Common myeloid progenitor, CD34-positive (primary cell): ENCODE measurements at regions not wholly inside any gene's neighbourhood (a gene's known extent, or its start where the extent isn't known, plus 50 kb on each side); places are given as distances from the start of the nearest gene placed in this dataset.

ENCODE experiments used
- CTCF ChIA-PET: fragments of 350-600 bp; sonication (Branson Sonifier 250); formaldehyde crosslinking; loops from one replicate; lab custom pipeline; 2021; ENCODE audit warnings: antibody characterized with exemption; lab: Charles Lee
- POLR2A ChIA-PET: fragments of 350-600 bp; sonication (Branson Sonifier 250); formaldehyde crosslinking; loops from one replicate; lab custom pipeline; 2021; ENCODE audit warnings: antibody characterized with exemption; lab: Charles Lee
- DNase-seq, 3 donors: peaks; one replicate each; pipeline versions ENCODE4 v3.0.0 to v3.0.0-alpha.2; 2013
- H3K27ac ChIP-seq, 2 experiments: 1 replicate in 1 of 2; 2 replicates in 1 of 2; pipeline ENCODE4 v1.7.0; 2013; ENCODE audit warnings: inconsistent platforms in 2 of 2, low read length in 2 of 2, mild to moderate bottlenecking in 2 of 2, low read depth in 1 of 2, moderate library complexity in 1 of 2; ENCODE audit not compliant: severe bottlenecking in 2 of 2, insufficient read depth in 1 of 2, poor library complexity in 1 of 2
- H3K27me3 ChIP-seq, 5 experiments: replicated peaks in 2 of 5; 1 replicate in 3 of 5; 2 replicates in 2 of 5; pipeline versions ENCODE4 v1.6.1 to v1.7.0; 2013; ENCODE audit warnings: low read length in 4 of 5, mild to moderate bottlenecking in 2 of 5, moderate library complexity in 2 of 5, inconsistent platforms in 1 of 5; ENCODE audit not compliant: insufficient read depth in 5 of 5, control insufficient read depth in 4 of 5
- H3K36me3 ChIP-seq, 4 experiments: 1 replicate in 2 of 4; 2 replicates in 2 of 4; pipeline versions ENCODE4 v1.6.1 to v1.7.0; 2013; ENCODE audit warnings: low read length in 3 of 4, control low read depth in 1 of 4, mild to moderate bottlenecking in 1 of 4; ENCODE audit not compliant: control insufficient read depth in 4 of 4, insufficient read depth in 4 of 4
- H3K4me1 ChIP-seq, 4 experiments: 1 replicate in 3 of 4; 2 replicates in 1 of 4; pipeline versions ENCODE4 v1.6.1 to v1.7.1; 2013; ENCODE audit warnings: low read length in 3 of 4, mild to moderate bottlenecking in 3 of 4, control low read depth in 1 of 4, inconsistent platforms in 1 of 4, moderate library complexity in 1 of 4; ENCODE audit not compliant: control insufficient read depth in 4 of 4, insufficient read depth in 4 of 4; ENCODE audit errors: control extremely low read depth in 1 of 4
- H3K4me3 ChIP-seq, 7 experiments: 1 replicate in 4 of 7; 2 replicates in 3 of 7; pipeline versions ENCODE4 v1.5.1 to v1.7.0; 2013; ENCODE audit warnings: mild to moderate bottlenecking in 7 of 7, low read length in 6 of 7, moderate library complexity in 6 of 7, inconsistent platforms in 2 of 7, low read depth in 2 of 7, control low read depth in 1 of 7; ENCODE audit not compliant: insufficient read depth in 4 of 7, control insufficient read depth in 1 of 7; ENCODE audit errors: extremely low read depth in 1 of 7
- H3K9me3 ChIP-seq, 5 experiments: 1 replicate in 4 of 5; 2 replicates in 1 of 5; pipeline versions ENCODE4 v1.6.1 to v1.7.1; 2013; ENCODE audit warnings: low read length in 4 of 5, mild to moderate bottlenecking in 2 of 5, inconsistent platforms in 1 of 5, low read depth in 1 of 5, moderate library complexity in 1 of 5; ENCODE audit not compliant: control insufficient read depth in 4 of 5, insufficient read depth in 2 of 5; ENCODE audit errors: control extremely low read depth in 1 of 5
- WGBS: methylation state at CpG from one replicate; pipeline ENCODE4 v1.1.5; 2013; ENCODE audit not compliant: insufficient coverage; 5-methylcytosine and 5-hydroxymethylcytosine counted together

DNA sequence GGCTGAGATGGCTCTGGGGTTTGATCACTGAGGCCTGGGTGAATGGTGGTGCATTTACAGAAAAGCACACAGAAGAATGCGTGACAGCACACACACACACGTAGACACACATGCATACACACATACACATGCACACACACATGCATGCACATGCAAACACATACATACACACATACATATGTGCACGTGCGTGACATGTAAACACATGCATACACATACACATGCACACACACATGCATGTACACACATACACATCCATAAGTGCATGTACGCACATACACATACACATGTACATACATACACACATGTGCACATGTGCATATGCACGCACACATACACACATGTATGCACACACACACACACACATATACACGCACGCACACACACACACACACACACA, 108.4 kb downstream of the AIPL1 start:
- DNase-seq = no peak
- ChIA-PET POLR2A (interaction anchor here (0.5 to 0.6 kb wide), 2 partner anchors 93 to 97 kb away, joined by 3 read pairs; no protein-coding TSS in a partner anchor), CTCF (no interaction called here)
- 55% methylated on average over 5 of the region's 8 CpGs for WGBS
- peaks cover 0 to 5% (median 2%) of the 10 kb centered on the region in 4 experiments for H3K4me1 ChIP-seq
- H3K27me3 ChIP-seq = peaks cover 0 to 4% (median 0%) of the 10 kb centered on the region in 5 experiments
- no peaks in the 10 kb centered on the region for H3K9me3 ChIP-seq
- no peak overlapping the region for H3K27ac ChIP-seq
- H3K36me3 ChIP-seq = no peaks in the 10 kb centered on the region
- H3K4me3 ChIP-seq = no peak overlapping the region

DNA sequence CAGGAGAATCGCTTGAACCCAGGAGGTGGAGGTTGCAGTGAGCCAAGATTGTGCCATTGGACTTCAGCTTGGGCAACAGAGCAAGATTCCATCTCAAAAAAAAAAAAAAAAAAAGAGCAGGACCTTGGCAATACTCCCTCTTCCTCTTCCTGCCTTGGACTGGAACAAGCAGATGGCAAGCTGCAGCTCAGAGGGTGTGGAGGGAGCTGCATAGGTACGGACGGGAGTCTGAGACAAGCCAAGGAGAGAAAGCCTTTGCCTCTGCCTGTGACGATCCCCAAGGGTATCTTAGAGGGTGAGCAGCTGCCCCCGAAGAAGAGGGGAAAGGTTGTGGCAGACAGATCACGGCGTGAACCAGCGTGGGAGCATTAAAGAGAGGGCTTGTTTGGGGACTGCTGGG, 109.2 kb downstream of the AIPL1 start:
- Histone ChIP-seq H3K36me3 (no peaks in the 10 kb centered on the region), H3K4me3 (no peak overlapping the region), H3K27me3 (peaks cover 0 to 4% (median 0%) of the 10 kb centered on the region in 5 experiments), H3K9me3 (no peaks in the 10 kb centered on the region), H3K4me1 (peaks cover 0 to 5% (median 2%) of the 10 kb centered on the region in 4 experiments), H3K27ac (no peak overlapping the region)
- CTCF ChIA-PET = no interaction called here
- WGBS = 90% methylated on average over 7 of the region's 8 CpGs
- POLR2A ChIA-PET = interaction anchor here (0.6 kb wide), 1 partner anchor 92 kb away, joined by 3 read pairs; no protein-coding TSS in a partner anchor
- DNase-seq = no peak

DNA sequence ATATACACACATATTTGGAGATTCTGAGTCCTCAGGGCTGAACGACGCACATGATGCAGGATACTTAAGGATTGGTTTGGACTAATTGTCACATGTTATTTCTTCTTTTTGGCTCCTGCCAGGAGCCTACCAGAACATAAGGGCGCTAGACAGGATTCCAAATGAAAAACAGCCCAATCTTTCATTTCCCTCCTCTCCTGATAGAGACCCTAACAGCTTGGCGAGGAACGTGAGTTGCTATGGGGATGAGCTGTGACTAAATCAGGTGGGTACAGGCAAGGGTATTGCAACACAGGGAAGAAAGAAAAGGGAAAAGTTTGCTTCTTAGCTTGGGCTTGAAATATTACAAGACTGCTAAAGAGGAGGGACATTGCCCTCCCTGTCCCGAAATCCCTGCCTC, 109.9 kb downstream of the AIPL1 start:
- Histone ChIP-seq H3K4me1 (peaks cover 0 to 5% (median 2%) of the 10 kb centered on the region in 4 experiments), H3K27me3 (peaks cover 0 to 4% (median 0%) of the 10 kb centered on the region in 5 experiments), H3K27ac (no peak overlapping the region), H3K9me3 (no peaks in the 10 kb centered on the region), H3K4me3 (no peak overlapping the region), H3K36me3 (no peaks in the 10 kb centered on the region)
- no peak for DNase-seq
- ChIA-PET POLR2A (no interaction called here), CTCF (no interaction called here)
- no CpG with 5 or more reads among the region's 6 CpGs for WGBS

DNA sequence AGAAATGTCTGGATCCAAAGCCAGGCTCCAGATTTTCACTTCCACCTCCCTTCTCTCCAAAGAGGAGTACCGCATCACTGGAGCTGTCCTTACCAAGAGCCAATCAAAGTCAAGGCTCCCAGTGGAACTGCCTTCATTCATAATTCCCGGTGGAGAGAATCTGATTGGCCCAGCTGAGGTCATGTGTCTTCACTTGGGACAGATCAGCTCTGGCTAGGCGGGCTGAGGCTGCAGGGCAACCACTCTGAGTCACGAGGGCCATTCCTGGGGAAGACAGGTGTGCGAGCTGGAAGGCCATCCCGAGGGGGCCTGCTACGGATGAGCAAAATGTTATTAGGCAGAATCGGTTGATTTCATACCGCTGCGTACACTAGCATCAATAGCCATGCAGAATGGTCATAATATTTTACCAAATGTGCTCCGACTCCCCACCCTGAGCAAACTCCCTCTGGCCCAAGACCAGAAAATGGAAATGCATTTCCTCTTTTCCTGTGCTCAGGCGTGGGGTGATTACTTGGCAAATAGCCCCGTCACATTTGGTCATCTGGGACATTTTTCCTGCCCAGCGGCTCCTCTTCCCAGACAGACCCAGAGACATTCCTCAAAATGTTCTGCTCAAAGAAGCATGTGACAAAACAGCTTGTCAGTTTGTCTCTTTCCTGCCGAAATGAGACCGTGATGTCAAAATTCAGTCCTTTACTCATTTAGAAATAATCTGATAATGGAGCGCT, 111.1 kb downstream of the AIPL1 start:
- peaks cover 0 to 4% (median 0%) of the 10 kb centered on the region in 5 experiments for H3K27me3 ChIP-seq
- POLR2A ChIA-PET = no interaction called here
- CTCF ChIA-PET = no interaction called here
- H3K27ac ChIP-seq = no peak overlapping the region
- H3K9me3 ChIP-seq = no peaks in the 10 kb centered on the region
- WGBS = 90% methylated on average over 14 of the region's 17 CpGs
- no peak for DNase-seq
- H3K4me3 ChIP-seq = no peak overlapping the region
- H3K4me1 ChIP-seq = peaks cover 0 to 5% (median 2%) of the 10 kb centered on the region in 4 experiments
- no peaks in the 10 kb centered on the region for H3K36me3 ChIP-seq

DNA sequence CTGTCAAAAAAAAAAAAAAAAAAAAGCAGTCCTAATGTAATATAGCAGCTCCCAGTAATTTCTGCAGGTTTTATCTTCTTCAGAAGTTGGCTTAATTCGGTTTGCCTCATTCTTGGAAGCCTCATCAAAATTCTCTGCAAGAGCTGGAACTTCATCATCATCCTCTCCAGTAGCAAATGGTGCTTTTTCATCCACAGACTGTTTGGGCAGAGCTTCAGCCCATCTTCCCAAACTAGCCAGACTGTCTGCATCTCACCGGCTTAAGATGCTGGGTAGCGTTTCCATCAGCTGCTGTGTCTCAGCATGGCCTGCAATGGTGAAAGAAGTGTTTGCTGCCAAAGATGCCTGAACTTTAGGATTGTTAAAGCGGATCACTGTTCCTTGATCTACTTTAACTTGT, 112.6 kb downstream of the AIPL1 start:
- Histone ChIP-seq H3K9me3 (no peaks in the 10 kb centered on the region), H3K27me3 (peaks cover 0 to 4% (median 0%) of the 10 kb centered on the region in 5 experiments), H3K4me3 (no peak overlapping the region), H3K4me1 (peaks cover 0 to 5% (median 1%) of the 10 kb centered on the region in 4 experiments), H3K36me3 (no peaks in the 10 kb centered on the region), H3K27ac (no peak overlapping the region)
- ChIA-PET POLR2A (no interaction called here), CTCF (no interaction called here)
- WGBS = 97% methylated on average over 4 of the region's 4 CpGs
- no peak for DNase-seq

DNA sequence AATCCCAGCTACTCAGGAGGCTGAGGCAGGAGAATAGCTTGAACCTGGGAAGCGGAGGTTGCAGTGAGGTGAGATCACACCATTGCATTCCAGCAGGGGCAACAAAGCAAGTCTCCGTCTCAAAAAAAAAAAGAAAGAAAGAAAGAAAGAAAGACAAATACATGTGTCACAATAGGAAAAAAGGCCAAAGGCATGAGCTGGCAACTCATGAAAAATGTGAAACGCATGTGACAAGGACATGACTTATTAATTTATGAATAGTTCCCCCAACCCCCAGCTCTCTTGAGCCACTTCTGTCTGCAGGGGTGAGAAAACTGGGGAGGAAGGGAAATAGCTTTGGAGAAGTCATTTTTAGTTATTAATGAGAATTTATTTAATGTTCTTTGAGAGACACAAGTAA, 120.6 kb downstream of the AIPL1 start:
- no peaks in the 10 kb centered on the region for H3K9me3 ChIP-seq
- peaks cover 0 to 8% (median 0%) of the 10 kb centered on the region in 5 experiments for H3K27me3 ChIP-seq
- H3K27ac ChIP-seq = no peak overlapping the region
- no peak overlapping the region for H3K4me3 ChIP-seq
- no peaks in the 10 kb centered on the region for H3K4me1 ChIP-seq
- ChIA-PET POLR2A (no interaction called here), CTCF (no interaction called here)
- no peaks in the 10 kb centered on the region for H3K36me3 ChIP-seq
- WGBS = 79% methylated on average over 2 of the region's 3 CpGs
- no peak for DNase-seq

DNA sequence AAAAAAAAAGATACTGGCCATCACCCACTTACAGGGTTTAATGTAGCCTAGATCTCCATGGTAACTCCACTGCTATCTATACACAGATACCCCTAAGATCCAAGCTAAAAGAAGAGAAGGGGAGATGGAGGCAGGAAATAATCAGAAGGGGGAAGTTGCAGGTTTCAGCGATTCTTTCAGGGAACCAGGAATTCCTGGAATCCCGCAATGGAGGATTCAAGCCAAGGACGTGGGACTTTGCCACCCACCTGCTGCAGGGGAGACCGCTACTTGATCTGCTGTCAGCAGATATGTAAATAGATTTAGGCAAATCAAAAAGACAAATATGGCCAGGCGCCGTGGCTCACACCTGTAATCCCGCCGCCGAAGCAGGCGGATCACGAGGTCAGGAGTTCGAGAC, 121.1 kb downstream of the AIPL1 start:
- 80% methylated on average over 8 of the region's 12 CpGs for WGBS
- no peak for DNase-seq
- CTCF ChIA-PET = no interaction called here

More for the DNA sequence above, 121.1 kb downstream of the AIPL1 start:
- H3K27me3 ChIP-seq = peaks cover 0 to 7% (median 0%) of the 10 kb centered on the region in 5 experiments
- no peaks in the 10 kb centered on the region for H3K36me3 ChIP-seq
- no peak overlapping the region for H3K27ac ChIP-seq
- H3K9me3 ChIP-seq = no peaks in the 10 kb centered on the region
- POLR2A ChIA-PET = no interaction called here
- no peak overlapping the region for H3K4me3 ChIP-seq
- no peaks in the 10 kb centered on the region for H3K4me1 ChIP-seq
